DOHH2 (cell line): ENCODE measurements at regions not wholly inside any gene's neighbourhood (a gene's known extent, or its start where the extent isn't known, plus 50 kb on each side); places are given as distances from the start of the nearest gene placed in this dataset.

Experiments used
- CTCF ChIP-seq: fragments of 200-600 bp; sonication (generic); IDR thresholded peaks from one replicate; pipeline ENCODE4 v1.5.1; 2014; ENCODE audit warnings: antibody characterized with exemption, mild to moderate bottlenecking, low read depth, low read length; ENCODE audit not compliant: poor library complexity, severe bottlenecking
- EZH2phosphoT487 ChIP-seq: fragments of 200-600 bp; sonication (generic); IDR thresholded peaks from 2 replicates; pipeline ENCODE4 v1.6.1; 2017; ENCODE audit warnings: borderline replicate concordance, mild to moderate bottlenecking, antibody characterized with exemption, low read length, moderate library complexity, mixed read lengths

- TF ChIP-seq CTCF (no peak), EZH2phosphoT487 (no peak)
These were observed 80.1 kb upstream of the LRPAP1 start for GRCh38 chr4:3612281-3612680.
